T-helper 9 cell (primary cell): ENCODE measurements at regions not wholly inside any gene's neighbourhood (a gene's known extent, or its start where the extent isn't known, plus 50 kb on each side); places are given as distances from the start of the nearest gene placed in this dataset.
"Not testable (repeated sequence)": the region's sequence is repeated elsewhere in the genome, so short reads cannot be mapped to it uniquely, and the experiment has no call there.

ENCODE experiments used
- DNase-seq: peaks from one replicate; pipeline ENCODE4 v3.0.0-alpha.2; 2020

DNA sequence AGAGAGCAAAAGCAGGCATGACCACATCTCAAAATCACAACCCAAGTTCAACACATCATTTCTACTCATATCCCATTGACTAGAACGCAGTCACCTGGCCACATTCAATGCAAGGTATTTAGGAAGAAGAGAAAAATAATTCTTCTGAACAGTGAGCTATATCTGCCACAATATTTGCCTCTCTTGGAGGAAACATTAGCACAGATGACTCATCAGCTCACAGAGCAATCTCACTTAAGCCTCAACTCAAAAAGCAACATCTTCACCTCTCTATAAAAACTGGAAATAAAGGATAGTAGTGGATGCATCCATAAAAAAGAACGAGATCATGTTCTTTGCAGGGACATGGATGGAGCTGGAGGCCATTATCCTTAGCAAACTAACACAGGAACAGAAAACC, 143.9 kb upstream of the FMN2 start:
- no peak for DNase-seq

DNA sequence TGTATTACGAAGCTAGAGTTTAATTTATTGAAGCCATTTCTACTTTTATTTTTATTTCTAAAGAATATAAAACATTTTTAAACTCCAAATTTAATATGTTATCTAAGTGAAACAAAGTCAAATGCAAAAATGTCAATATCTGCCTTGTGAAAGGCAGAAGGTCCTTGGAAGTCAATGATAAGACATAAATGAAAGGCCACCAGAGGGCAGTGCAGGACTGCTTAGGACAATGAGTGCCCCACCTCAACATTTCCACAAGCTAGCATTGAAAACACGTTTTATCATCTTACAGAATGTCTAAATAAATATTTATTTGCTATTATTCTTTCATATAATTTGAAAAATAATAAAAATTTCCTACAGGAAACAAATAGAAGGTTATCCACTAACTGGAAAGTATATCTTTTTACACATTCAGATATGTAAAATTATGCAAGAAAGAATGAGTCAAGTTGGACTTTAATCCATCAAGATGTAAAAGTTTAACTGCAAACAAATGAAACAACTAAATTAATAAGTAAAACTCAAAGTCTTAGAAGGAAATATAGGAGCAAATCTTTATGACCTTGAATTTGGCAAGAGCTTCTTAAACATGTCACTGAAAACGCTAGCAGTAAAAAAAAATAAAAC, 140.1 kb upstream of the FMN2 start:
- peak; percentile 23 for DNase-seq

DNA sequence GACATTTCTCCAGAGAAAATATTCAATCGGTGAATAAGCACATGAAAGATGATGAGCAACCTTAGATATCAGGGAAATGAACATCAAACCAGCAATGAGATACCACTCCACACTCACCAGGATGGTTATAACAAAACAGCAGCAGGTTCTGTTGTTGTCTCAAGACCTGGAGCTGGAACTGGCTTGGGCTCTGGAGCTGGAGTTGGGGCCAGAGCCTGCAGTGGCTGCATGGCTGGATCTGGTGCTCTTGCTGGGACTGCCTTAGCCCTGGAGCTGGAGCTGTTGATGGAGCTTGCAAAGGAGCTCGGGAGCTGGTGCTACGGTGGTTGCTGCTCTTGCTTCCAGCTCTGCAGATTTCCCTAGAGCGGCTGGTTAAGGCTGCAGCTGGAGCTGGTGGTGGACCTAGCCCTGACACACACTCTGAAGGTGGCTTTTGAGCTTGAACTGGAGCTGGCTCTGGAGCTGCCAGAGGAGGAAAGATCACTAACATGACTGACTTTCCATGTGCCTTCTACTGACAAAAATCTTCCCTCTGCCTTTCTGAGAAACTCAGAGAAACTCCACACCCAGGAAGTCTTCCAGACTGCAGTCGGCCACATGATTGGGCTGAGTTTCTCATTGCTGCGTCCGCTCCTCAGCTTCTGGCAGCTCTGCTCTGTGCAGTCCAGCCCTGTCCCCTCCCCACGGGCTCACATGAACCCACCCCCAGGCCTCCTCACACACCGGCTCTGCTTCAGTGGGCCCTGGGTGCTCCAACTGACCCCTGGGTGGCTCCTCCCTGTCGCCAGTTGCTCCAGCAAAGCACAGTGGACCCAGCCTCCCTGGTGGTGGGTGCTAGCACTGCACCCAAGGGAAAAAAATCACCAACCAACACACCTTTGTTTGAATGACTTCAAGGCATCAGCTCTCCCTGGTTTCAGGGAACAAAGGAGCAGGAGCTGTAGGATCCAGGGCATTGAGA, 139.1 kb upstream of the FMN2 start:
- no peak for DNase-seq

DNA sequence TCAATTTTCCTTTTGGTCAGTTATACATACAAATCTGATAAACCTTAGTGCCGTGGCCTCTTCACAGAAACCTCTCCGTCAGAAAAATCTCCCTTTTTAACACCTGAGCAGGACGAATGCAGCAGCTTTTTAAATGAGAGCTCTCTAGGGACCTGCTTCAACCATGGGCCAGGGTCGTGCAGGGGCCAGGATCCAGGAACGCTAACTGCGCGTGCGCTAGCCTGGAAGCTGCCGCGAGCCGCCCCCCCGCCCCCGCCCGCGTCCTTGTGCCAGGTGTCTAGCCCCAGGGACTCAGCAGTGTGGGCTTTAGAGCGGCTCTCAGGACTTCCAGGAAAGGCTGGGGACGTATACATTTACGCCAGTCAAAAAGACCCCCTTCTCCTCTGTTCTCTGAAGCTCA, 136.8 kb upstream of the FMN2 start:
- no peak for DNase-seq

DNA sequence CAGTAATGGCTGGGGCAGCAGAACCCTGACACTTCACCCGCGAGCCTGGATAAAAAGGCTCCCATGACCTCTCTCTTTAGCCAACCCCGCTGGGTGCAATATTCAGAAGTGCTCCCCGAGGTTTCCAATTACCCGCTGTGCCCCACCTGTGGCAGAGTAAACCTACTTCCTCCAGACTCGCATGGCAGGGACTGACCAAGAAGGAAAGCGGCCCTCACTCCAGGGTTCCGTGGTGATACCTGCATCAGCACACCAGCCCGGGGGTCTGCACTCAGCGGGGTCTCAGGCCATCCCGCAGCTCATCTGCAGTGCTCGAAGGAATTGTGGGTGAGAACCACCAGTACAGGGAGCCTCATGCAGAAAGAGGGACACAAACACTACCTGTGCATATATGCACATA, 136.3 kb upstream of the FMN2 start:
- no peak for DNase-seq

DNA sequence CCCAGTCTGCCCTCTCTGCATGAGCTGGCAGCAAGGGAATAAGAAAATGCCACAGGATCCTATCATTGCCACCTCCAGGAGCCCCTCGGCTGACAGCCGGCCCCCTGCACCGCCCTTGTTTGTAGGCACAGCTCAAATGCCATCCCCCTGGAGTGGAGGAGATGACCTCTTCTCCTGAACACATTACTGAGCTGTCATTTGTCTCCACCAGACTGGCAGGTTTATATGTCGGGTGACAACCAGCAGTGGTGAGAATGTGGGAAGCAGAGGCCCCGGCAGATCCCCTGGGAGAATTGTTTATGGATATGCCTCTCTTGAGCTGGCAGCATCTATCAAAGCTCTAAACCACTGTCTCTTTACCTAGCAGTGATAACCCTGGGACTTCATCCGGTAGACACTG, 135.4 kb upstream of the FMN2 start:
- DNase-seq, result no peak

DNA sequence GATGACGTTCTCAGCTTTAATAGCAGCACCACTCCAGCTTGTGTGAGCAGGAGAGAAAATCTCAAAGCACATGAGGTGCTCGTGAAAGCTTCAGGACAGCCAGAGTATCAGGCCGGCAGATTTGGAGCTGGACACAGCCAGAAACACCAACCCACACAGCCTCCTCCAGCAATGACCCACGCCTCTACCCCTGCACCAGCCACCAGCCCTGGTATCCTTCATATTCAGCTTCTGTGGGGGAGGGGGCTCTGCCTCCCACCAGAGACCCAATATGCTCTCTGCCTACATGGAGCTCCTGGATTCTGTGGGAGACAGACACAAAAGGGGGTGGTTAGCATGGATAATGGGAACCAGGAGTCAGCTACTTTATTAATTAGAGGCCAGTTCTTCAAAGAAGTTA, 133.6 kb upstream of the FMN2 start:
- no peak for DNase-seq

DNA sequence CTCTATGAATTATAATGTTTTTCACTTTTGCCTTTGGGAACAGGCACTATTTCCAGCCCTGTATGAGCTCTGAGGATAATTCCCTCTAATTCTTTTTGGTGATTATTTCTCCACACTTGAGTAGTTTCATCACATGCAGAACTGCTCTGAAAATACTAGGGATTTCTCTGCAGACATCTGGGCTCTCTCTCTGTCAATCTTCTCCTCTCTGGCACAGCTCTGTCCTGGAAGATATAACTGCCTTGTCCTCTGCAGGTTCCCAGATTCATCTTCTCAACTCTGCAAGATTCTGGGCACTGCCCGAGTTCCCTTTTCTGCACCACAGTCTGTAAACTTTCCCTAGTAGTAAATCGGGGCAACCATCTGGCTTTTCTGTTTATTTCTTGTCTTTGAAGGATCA, 131.3 kb upstream of the FMN2 start:
- no peak for DNase-seq

DNA sequence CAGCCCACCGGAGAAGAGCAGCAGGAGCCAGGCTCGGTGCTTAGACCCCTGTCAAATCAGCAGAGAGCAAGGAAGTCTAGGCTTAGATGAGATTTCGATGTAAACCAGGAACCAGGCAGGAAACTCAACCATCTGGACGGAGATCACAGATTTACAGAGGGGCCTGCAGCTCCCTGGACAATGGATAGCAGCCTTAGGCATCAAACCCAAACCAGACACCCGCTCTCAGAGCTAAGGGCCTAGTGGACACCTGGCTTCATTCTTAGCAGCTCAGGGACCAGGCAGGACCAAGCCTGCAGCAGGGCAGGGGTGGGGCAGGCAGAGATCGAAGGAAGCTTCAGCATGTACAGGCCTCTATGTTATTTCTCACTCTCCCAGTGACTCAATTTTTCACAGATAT, 127.8 kb upstream of the FMN2 start:
- DNase-seq, result no peak

DNA sequence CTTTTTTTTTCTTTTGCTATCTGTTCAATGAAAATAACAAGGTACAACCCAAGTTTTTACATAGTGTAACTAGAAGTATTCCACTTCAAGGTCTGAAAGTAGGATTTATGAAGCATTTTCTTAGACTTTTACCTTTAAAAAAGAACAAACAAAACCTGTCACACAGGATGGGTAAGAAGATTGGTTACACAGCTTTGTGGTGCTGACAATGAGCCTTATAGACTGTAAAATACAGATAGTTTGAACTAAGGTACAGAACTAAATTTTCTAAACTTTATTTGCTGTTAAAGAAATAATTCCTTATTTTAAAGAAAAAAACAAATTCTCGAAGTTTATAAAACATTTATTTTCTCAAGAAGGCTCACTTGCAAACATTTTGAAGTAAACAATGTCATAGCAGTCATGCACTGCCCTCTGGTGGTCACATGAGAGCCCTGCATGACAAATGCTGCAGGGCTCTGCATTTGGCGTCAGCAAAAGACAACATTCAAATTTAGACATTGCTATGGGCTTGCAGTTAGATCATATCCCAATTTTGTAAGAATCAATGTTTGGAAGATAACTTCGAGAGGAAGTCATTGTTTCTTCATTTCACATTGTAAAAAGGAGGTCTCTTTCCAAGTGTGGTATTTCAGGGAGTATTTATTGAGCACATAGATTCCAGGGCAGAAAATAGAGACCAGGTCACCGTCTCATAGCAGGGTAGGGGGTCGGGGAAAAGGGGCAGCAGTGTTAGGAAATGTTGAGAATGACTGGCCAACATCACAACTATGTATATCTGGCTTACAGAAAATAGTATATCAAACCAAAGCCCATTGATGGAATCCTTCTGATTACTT, 115.3 kb upstream of the FMN2 start:
- DNase-seq, result peak; percentile 29

DNA sequence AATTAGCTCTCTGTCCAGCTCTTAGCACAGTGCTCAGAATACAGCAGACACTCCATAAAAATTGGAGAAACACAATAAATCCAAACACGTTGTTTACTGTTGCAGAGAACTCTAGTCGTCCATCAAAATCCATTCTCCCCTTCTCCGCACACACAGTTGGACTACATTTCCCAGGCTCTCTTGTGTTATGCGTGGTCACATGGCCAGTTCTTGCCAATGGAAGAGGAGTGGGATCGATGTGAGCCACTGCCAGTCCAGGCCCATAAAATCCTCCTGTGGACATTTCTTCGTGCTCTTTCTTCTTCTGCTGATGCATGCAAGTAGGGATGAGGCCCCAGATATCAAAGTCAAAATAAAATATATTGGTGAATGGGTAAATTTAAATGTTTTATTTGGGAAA, 114.3 kb upstream of the FMN2 start:
- DNase-seq, result no peak

DNA sequence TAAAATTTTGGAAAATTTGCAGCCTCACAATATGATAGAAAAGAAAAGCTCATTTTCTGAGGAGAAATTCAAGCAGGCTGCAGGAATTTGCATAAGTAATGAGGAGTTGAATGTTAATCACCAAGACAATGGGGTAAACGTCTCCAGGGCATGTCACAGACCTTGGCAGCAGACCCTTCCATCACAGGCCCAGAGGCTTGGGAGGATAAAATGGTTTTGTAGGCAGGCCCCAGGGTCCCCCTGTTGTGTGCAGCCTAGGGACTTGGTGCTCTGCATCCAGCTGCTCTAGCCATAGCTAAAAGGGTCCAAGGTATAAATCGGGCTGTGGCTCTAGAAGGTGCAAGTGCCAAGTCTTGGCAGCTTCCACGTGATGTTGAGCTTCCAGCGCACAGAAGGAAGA, 112.2 kb upstream of the FMN2 start:
- no peak for DNase-seq

DNA sequence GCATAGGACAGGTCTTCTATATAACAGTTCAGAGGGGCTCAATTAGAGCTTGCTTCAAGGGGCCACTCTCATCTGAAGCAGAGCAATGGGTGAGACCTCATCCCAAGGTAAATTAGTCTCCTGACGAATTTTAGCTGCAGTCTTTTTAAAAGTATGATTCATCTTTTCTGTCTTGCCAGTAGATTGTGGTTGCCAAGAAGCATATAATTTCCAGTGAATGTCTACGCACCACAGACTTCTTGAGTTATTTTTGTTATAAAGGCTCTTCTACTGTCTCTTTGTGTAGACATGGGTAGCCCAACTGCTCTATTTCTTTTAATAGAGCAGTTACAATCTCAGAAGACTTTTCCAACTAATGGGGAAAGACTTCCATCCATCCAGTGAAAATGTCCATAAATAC, 108.9 kb upstream of the FMN2 start:
- DNase-seq, result no peak

DNA sequence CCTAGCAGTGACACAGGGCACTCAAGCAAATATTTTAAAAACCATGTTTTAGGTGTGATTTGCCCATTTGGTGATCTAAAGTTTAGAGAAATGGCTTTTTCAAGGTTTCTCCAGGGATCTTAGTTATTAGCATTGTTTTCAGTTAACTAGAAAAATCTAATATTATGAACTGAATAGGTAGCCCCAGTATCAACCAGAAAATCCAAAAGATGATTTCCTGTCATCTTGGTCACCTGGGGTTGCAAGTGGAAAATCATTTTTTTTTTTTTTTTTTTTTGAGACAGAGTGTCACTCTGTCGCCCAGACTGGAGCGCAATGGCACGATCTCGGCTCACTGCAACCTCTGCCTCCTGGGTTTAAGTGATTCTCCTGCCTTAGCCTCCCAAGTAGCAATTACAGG, 106.6 kb upstream of the FMN2 start:
- no peak for DNase-seq

DNA sequence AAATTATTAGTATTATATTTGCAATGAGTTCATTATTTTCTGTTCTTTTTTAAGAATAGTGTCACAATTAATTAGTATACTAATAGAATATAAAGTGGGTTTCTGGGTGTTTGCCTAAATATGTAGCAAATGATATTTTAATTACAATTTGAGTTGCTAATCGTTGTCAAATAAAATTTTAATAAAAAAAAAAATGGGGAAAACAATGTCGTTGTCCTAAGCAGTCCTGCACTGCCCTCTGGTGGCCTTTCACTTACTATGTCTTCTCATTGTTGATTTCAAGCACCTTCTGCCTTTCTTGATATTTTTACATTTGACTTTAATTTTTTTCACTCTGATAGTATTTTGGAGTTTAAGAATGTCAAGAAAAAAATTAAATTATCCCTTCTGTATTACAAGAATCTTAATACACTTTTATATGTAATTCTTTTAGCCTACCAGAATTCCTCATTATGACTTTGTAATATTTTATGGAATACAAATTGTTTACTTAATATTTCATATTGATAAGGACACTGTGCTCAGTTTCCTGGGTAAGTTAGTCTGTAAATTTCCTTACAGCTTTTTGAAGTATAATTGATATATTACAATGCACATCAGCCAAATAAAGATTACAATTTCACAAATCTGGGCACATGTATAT, 104.5 kb upstream of the FMN2 start:
- no peak for DNase-seq

DNA sequence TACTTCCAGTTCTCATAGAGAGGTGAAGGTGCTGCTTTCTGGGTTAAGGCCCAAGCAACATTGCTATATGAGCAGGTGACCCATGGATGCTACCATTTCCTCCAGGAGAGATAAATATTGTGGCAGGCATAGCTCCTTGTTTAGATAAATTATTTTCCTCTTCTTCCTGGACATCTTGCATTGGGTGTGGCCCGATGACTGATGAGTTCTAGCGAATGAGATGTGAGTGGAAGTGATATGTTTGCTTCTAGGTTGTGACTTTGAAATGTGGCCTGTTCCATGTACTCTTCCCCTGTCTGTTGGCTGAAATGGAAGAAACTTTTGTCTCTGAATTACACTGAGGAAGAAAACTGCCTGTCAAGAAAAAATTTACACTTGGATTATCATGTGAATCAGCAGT, 101.7 kb upstream of the FMN2 start:
- no peak for DNase-seq

DNA sequence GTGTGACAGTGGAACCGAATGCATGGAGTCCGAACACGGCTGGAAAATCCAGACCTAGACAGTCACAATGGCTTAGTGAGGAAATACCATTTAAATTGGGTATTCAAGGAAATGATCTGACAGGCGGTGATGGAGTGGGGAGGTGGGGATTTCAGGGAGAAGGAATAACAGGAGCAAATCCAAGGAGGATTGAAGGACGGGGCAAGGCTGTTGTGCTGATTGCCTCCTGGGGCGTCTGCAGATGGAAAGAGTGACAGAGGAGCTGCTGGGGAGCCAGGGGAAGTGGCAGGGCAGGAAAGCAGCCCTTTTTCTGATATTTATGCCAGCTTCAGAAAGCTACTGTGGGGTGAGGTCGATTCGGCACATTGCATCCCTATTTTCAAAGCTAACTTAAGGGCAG, 99.1 kb upstream of the FMN2 start:
- DNase-seq, result not testable (repeated sequence)

DNA sequence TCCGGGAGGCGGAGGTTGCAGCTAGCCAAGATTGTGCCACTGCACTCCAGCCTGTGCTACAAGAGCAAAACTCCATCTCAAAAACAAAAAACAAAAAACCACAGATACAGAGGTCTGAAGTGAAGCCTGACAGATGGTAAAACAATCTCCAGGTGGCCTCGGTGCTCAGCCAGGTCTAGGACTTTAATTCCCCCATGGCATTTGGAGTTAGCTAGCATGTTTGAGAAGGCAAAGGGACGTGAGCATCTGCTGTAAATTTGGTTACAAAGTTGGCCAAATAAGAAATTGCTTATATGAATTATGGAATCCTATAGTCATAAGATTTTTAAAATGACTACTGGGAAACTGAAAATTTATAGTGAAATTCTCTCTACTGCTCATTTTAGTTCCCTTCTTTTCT, 98.3 kb upstream of the FMN2 start:
- no peak for DNase-seq

DNA sequence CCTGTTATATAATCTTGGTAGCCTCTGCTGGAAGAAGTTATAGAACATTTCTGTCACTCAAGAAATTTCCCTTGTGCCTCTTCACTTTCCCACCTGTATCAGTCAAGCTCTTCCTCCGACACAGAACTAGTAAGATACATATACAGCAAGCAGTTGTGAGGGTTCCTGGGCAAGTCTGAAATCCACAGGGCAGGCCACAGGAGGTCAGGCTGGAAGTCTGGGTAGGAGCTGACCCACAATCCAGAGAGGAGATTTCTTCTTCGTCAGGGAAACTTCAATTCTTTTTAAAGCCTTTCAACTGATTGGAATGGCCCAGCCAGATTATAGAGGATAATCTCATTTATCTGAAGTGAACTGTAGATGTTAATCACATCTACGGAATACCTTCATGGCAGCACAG, 96.4 kb upstream of the FMN2 start:
- no peak for DNase-seq

DNA sequence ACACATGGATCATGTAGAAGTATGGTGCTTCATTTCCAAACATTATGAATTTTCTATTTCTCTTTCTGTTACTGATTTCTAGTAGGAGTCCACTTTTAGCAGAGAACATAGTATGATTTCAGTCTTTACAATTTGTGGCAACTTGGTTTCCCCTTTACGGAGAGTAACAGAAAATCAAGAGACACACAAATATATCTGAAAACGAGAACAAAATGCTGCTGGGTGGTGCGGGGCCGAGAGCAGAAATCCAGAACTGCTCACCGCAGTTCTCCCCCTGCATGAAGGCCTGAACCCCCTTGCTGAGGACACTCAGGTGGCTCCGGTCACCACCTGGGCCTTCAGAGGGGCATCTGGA, 94.5 kb upstream of the FMN2 start:
- no peak for DNase-seq

DNA sequence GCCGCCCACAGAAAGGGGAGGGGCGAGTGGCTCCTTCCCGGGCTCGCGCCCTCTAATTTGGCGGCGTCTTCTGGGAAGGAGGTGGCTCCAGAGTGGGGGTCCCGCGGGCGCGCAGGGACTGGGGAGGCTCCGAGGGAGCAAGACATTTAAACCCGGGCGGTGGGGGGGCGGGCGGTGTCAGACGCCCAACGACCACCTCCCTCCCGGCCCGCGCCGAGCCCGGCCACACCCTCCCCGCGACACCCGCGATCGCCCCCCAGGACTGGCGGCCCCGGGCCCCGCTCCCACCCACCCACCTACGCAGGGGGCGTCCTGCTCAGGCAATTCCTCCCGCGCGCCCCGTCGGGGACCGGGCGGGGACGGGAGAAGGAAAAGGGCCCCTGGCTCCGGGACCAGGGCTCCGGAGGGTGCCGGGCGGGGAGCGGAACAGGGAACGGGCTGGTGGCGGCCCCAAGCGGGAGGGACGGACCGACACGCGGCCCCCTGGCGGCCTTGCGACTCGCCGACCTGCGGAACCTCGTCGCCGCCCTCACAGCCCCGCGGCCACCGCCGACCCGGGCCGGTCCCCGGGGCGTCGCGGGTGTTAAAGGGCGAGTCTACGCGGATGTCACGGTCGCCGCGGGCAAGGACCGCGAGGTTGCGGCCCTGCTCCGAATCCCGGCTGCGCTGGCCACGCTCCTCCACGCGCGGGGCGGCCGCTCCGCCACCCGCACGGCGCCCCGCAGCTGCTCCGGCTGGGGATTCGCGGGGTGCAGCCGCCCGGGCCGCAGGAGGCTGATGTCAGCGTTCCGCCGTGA, 94.0 kb upstream of the FMN2 start:
- DNase-seq, result no peak

DNA sequence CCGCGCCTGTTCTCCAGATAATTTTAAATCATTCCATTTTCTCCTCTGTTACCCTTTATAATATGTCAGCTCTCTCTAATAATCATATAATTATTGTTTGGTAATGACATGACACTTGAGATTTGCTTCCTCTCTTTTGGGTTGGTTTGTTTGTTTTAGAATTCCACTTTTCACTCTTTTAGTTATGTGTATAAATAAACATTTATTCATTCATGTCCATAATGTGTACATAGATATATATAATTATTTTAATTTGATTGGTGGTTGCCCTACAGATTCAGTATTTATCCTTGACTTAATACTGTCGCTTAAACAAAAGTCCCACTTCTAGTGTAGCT, 93.4 kb upstream of the FMN2 start:
- DNase-seq, result no peak

DNA sequence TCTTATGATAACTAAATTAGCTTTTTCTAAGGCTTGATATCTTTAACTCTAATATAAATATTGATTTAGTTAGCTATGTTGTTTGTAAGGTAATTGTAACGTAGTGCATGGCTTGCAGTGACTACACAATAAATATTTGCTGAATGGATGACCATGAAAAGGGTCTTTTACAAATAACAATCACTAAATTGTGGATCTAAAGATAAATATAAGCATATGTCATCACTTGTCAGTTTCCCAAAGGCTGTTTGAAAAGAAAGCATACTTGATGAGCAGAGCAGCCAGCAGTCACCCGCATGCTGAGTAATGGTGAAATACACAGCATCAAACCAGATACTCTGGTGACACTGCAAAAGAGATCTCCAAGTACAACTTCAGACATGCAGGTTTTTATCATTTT, 92.5 kb upstream of the FMN2 start:
- DNase-seq, result no peak
